ENCODE measurements at regions not wholly inside any gene's neighbourhood (a gene's known extent, or its start where the extent isn't known, plus 50 kb on each side); places are given as distances from the start of the nearest gene placed in this dataset.

- no peak for TF ChIP-seq CTCF (IDR thresholded peaks at IDR 0.05 in 2 of 3, conservative IDR thresholded peaks at IDR 0.05 in 1 of 3; ENCODE audit: insufficient read depth in 2 of 3, low read depth in 1 of 3, low read length in 3 of 3)
- no peak for TF ChIP-seq FOXM1 (IDR thresholded peaks at IDR 0.05; ENCODE audit: low read depth)
- TF ChIP-seq FOXM1 (CRISPR knock-in tag; IDR thresholded peaks at IDR 0.05; ENCODE audit: low read depth) = no peak
Observed at GRCh38 chr18:57091231-57091630, 55.7 kb upstream of the BOD1L2 start.
